ENCODE measurements at regions not wholly inside any gene's neighbourhood (a gene's known extent, or its start where the extent isn't known, plus 50 kb on each side); places are given as distances from the start of the nearest gene placed in this dataset.

- TF ChIP-seq CTCF (IDR thresholded peaks at IDR 0.05; ENCODE audit: extremely low read depth, low read depth, low read length) = no peak
- no peak overlapping the region for H3K4me2 ChIP-seq (ENCODE audit: insufficient read depth, low read length)
- H3K4me1 ChIP-seq (ENCODE audit: insufficient read depth, low read length) = no peaks in the 10 kb centered on the region
- H4K20me1 ChIP-seq (ENCODE audit: insufficient read depth, low read length) = no peaks in the 10 kb centered on the region
- H3K36me3 ChIP-seq (ENCODE audit: insufficient read depth, low read length) = no peaks in the 10 kb centered on the region
- no peak overlapping the region for H3K27ac ChIP-seq (ENCODE audit: low read depth, low read length)
- H2AFZ ChIP-seq (ENCODE audit: low read length) = no peak overlapping the region
- H3K4me3 ChIP-seq (ENCODE audit: insufficient read depth, low read length) = no peak overlapping the region
- no peak for DNase-seq (ENCODE audit: insufficient read length, low spot score, missing footprints)
- H3K79me2 ChIP-seq (ENCODE audit: insufficient read depth, low read length) = no peaks in the 10 kb centered on the region
- no peaks in the 10 kb centered on the region for H3K27me3 ChIP-seq (ENCODE audit: insufficient read depth, low read length)
- H3K9me3 ChIP-seq (ENCODE audit: low read depth, low read length) = peaks cover 3% of the 10 kb centered on the region
These were observed 1773.4 kb upstream of the MIR17HG start for GRCh38 chr13:89574077-89574476.

- DNase-seq (ENCODE audit: insufficient read length, low spot score, missing footprints) = no peak
- no peak for TF ChIP-seq CTCF (IDR thresholded peaks at IDR 0.05; ENCODE audit: extremely low read depth, low read depth, low read length)
- Histone ChIP-seq H3K27ac (ENCODE audit: low read depth, low read length) (no peak overlapping the region), H3K4me1 (ENCODE audit: insufficient read depth, low read length) (no peaks in the 10 kb centered on the region), H3K4me3 (ENCODE audit: insufficient read depth, low read length) (no peak overlapping the region), H4K20me1 (ENCODE audit: insufficient read depth, low read length) (no peaks in the 10 kb centered on the region), H3K79me2 (ENCODE audit: insufficient read depth, low read length) (no peaks in the 10 kb centered on the region), H3K9me3 (ENCODE audit: low read depth, low read length) (peaks cover 3% of the 10 kb centered on the region), H3K27me3 (ENCODE audit: insufficient read depth, low read length) (no peaks in the 10 kb centered on the region), H2AFZ (ENCODE audit: low read length) (no peak overlapping the region), H3K36me3 (ENCODE audit: insufficient read depth, low read length) (no peaks in the 10 kb centered on the region), H3K4me2 (ENCODE audit: insufficient read depth, low read length) (no peak overlapping the region)
These were observed 1770.2 kb upstream of the MIR17HG start for GRCh38 chr13:89577301-89577700.

- no peak overlapping the region for H3K4me3 ChIP-seq (ENCODE audit: insufficient read depth, low read length)
- no peak for TF ChIP-seq CTCF (IDR thresholded peaks at IDR 0.05; ENCODE audit: extremely low read depth, low read depth, low read length)
- H3K4me1 ChIP-seq (ENCODE audit: insufficient read depth, low read length) = no peaks in the 10 kb centered on the region
- no peaks in the 10 kb centered on the region for H3K36me3 ChIP-seq (ENCODE audit: insufficient read depth, low read length)
- H2AFZ ChIP-seq (ENCODE audit: low read length) = no peak overlapping the region
- no peaks in the 10 kb centered on the region for H3K9me3 ChIP-seq (ENCODE audit: low read depth, low read length)
- no peaks in the 10 kb centered on the region for H4K20me1 ChIP-seq (ENCODE audit: insufficient read depth, low read length)
- no peak overlapping the region for H3K4me2 ChIP-seq (ENCODE audit: insufficient read depth, low read length)
- no peaks in the 10 kb centered on the region for H3K79me2 ChIP-seq (ENCODE audit: insufficient read depth, low read length)
- H3K27ac ChIP-seq (ENCODE audit: low read depth, low read length) = no peak overlapping the region
- no peak for DNase-seq (ENCODE audit: insufficient read length, low spot score, missing footprints)
- no peaks in the 10 kb centered on the region for H3K27me3 ChIP-seq (ENCODE audit: insufficient read depth, low read length)
These were observed 1763.3 kb upstream of the MIR17HG start for GRCh38 chr13:89584058-89584620.

- Histone ChIP-seq H3K4me3 (ENCODE audit: insufficient read depth, low read length) (no peak overlapping the region), H3K4me1 (ENCODE audit: insufficient read depth, low read length) (no peaks in the 10 kb centered on the region), H3K27me3 (ENCODE audit: insufficient read depth, low read length) (no peaks in the 10 kb centered on the region), H3K9me3 (ENCODE audit: low read depth, low read length) (peaks cover 3% of the 10 kb centered on the region), H3K36me3 (ENCODE audit: insufficient read depth, low read length) (no peaks in the 10 kb centered on the region), H4K20me1 (ENCODE audit: insufficient read depth, low read length) (no peaks in the 10 kb centered on the region), H3K27ac (ENCODE audit: low read depth, low read length) (no peak overlapping the region), H3K4me2 (ENCODE audit: insufficient read depth, low read length) (no peak overlapping the region), H3K79me2 (ENCODE audit: insufficient read depth, low read length) (no peaks in the 10 kb centered on the region), H2AFZ (ENCODE audit: low read length) (no peak overlapping the region)
- DNase-seq (ENCODE audit: insufficient read length, low spot score, missing footprints) = no peak
- no peak for TF ChIP-seq CTCF (IDR thresholded peaks at IDR 0.05; ENCODE audit: extremely low read depth, low read depth, low read length)
These were observed 1744.8 kb upstream of the MIR17HG start for GRCh38 chr13:89602655-89603054.

Data from osteoblast (primary cell).